ENCODE measurements at regions not wholly inside any gene's neighbourhood (a gene's known extent, or its start where the extent isn't known, plus 50 kb on each side); places are given as distances from the start of the nearest gene placed in this dataset.

DNA sequence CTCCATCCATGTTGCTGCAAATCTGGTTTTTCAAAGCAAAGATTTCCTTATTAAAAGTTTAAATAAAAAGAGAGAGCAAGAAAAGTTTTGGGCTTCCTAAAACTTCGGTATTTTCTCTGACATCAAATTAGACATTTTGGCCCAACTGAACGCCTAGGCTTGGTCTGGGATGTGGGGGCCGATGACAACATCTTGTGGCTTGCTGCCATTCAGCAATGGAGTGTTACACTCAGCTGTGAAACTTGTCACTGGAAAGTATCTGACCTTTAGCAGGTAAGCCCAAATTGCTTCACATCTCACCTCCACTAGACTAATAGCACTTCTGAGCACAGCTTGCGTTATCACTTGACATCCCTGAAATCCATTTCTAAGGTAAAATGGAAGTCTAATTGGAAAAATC is 320.6 kb downstream of the GATA3 start:
- TF ChIP-seq YY1 (IDR thresholded peaks at IDR 0.05; ENCODE audit: low read depth), result no peak
- TF ChIP-seq FOXM1 (IDR thresholded peaks at IDR 0.05; ENCODE audit: borderline replicate concordance, low read depth), result no peak
- TF ChIP-seq TCF12 (IDR thresholded peaks at IDR 0.05; ENCODE audit: low read depth), result no peak
